Nephron (organoid): ENCODE measurements at regions not wholly inside any gene's neighbourhood (a gene's known extent, or its start where the extent isn't known, plus 50 kb on each side); places are given as distances from the start of the nearest gene placed in this dataset.

Experiments
- H3K27ac Mint-ChIP-seq, 3 experiments: 2 replicates each; pipeline ENCODE4 v1.8.0; 2020; ENCODE audit warnings: mixed read lengths in 3 of 3, mild to moderate bottlenecking in 2 of 3, moderate library complexity in 1 of 3
- H3K27me3 Mint-ChIP-seq: 2 replicates; pipeline ENCODE4 v1.8.0; 2021; ENCODE audit warnings: low read depth, mild to moderate bottlenecking, moderate library complexity, mixed read lengths
- H3K36me3 Mint-ChIP-seq: 2 replicates; pipeline ENCODE4 v1.8.0; 2020; ENCODE audit warnings: low read depth, mixed read lengths
- H3K4me1 Mint-ChIP-seq: 2 replicates; pipeline ENCODE4 v1.8.0; 2020; ENCODE audit warnings: mixed read lengths
- H3K4me3 Mint-ChIP-seq, 3 experiments: 2 replicates each; pipeline ENCODE4 v1.8.0; 2020; ENCODE audit warnings: mild to moderate bottlenecking in 3 of 3, mixed read lengths in 3 of 3, moderate library complexity in 2 of 3
- H3K9me3 Mint-ChIP-seq: 2 replicates; pipeline ENCODE4 v1.8.0; 2020; ENCODE audit warnings: mixed read lengths
- TF ChIP-seq, protein P1 (sequence below), 3 experiments: fragments of 200-600 bp; sonication (generic); IDR thresholded peaks; one replicate each; pipeline ENCODE4 v1.5.0; 2021; ENCODE audit warnings: antibody characterized with exemption in 3 of 3; ENCODE audit not compliant: unreplicated experiment in 3 of 3

DNA sequence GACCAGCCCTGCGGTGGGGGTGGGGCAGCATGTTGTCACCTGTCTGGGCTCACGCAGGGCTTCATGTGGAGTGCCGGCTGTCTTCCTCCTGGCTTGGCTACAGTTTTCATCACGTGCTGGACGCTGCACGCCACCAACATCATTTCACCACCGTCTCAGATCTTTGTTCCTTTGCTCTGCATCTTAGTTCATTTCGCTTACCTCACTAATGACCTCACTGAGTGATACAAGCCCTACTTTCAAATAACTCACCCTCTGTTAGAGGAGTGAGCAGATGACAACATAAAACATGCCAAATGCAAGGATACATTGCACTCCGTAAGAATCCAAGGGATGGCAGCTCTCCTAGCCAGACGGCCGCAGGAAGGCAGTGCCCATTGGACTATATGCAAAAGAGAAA lies 527.5 kb downstream of the GALR1 start:
- no peaks in the 10 kb centered on the region for H3K36me3 Mint-ChIP-seq
- H3K9me3 Mint-ChIP-seq, result no peaks in the 10 kb centered on the region
- TF ChIP-seq, protein P1, sequence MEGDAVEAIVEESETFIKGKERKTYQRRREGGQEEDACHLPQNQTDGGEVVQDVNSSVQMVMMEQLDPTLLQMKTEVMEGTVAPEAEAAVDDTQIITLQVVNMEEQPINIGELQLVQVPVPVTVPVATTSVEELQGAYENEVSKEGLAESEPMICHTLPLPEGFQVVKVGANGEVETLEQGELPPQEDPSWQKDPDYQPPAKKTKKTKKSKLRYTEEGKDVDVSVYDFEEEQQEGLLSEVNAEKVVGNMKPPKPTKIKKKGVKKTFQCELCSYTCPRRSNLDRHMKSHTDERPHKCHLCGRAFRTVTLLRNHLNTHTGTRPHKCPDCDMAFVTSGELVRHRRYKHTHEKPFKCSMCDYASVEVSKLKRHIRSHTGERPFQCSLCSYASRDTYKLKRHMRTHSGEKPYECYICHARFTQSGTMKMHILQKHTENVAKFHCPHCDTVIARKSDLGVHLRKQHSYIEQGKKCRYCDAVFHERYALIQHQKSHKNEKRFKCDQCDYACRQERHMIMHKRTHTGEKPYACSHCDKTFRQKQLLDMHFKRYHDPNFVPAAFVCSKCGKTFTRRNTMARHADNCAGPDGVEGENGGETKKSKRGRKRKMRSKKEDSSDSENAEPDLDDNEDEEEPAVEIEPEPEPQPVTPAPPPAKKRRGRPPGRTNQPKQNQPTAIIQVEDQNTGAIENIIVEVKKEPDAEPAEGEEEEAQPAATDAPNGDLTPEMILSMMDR (IDR thresholded peaks at IDR 0.05; ENCODE audit: unreplicated experiment in 3 of 3), result no peak
- H3K4me3 Mint-ChIP-seq, result no peak overlapping the region
- no peaks in the 10 kb centered on the region for H3K4me1 Mint-ChIP-seq
- H3K27me3 Mint-ChIP-seq, result no peaks in the 10 kb centered on the region
- no peak overlapping the region for H3K27ac Mint-ChIP-seq

DNA sequence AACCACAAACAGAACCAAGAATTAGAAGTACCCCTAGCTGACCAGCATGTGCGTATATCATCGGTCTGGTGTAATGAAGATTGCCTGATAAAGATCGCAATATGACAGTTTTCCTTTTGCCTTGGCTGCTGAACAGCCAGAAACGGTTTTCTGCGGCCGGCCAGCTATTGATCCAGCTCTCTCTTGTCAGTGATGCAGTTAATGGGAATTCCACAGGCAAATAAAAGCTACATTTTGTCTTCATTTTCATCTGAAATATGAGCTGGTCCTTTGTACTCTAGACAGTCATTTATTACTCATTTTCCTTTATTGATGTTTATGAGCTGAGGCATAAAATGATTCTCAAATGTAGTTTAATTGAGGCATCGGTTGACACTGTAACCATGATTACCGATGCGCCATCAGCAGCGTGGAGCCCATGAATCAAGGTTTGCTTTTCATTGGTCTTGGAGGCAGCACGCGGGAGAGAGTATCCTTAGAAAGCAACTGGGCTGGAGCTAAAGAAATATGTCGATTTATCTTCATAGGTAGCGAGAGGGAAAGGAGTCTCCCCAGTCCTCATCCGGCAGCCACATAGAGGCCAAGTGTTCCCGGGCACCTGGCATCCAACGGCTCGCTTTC lies 535.2 kb downstream of the GALR1 start:
- TF ChIP-seq, protein P1 (IDR thresholded peaks at IDR 0.05; ENCODE audit: unreplicated experiment in 3 of 3), result no peak
- H3K4me1 Mint-ChIP-seq, result no peaks in the 10 kb centered on the region

DNA sequence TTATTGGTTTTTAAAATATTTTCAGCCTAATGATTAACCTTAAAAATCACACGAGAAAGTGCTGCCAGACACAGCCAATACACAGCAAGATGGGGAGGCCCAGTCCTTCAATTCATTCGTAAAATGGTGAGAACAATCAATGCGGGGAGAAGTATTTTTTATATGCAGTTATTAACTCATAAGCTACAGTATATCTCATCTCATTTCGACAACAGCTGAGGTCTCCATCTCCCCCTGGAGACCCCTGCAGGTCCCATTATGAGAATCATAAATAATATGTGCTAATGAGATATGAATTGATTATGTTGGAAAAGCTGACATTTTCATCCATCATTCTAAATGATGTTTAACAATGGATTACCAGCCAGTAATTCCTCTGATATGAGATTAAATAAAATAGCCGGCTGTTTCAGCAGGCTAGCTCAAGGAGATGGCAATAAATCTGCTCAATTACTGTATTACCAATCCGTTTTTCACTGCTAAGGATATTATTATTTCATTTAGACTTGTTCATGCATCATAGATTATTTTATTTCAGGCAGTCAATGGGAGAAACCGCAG lies 535.8 kb downstream of the GALR1 start:
- Mint-ChIP-seq H3K4me3 (no peak overlapping the region), H3K9me3 (no peaks in the 10 kb centered on the region), H3K36me3 (no peaks in the 10 kb centered on the region), H3K27ac (no peak overlapping the region), H3K27me3 (no peaks in the 10 kb centered on the region), H3K4me1 (no peaks in the 10 kb centered on the region)
- TF ChIP-seq, protein P1 (IDR thresholded peaks at IDR 0.05; ENCODE audit: unreplicated experiment in 3 of 3), result no peak

More for the DNA sequence above, 535.2 kb downstream of the GALR1 start:
- Mint-ChIP-seq H3K27ac (no peak overlapping the region), H3K9me3 (no peaks in the 10 kb centered on the region), H3K4me3 (no peak overlapping the region), H3K27me3 (no peaks in the 10 kb centered on the region), H3K36me3 (no peaks in the 10 kb centered on the region)

DNA sequence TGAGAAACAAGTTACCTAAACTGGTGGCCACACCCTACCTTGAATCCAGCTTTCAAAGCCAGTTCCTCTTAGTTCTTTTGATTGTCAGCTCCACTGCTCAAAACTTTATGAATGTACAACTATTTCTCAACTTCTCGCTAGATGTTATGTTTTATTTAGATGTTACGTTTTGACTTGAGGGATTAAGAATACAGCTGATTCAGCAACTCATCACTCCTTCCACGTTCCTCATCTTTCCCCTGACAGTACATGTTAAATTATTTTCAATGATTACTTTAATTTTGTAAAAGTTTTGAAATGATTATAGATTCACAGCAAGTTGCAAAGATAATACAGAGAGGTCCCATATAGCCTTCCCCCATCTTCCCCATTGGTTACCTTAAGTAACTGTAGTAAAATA lies 553.4 kb downstream of the GALR1 start:
- no peaks in the 10 kb centered on the region for H3K4me1 Mint-ChIP-seq
- H3K36me3 Mint-ChIP-seq, result no peaks in the 10 kb centered on the region
- peaks cover 7% of the 10 kb centered on the region for H3K9me3 Mint-ChIP-seq
- no peak overlapping the region for H3K27ac Mint-ChIP-seq
- TF ChIP-seq, protein P1 (IDR thresholded peaks at IDR 0.05; ENCODE audit: unreplicated experiment in 3 of 3), result no peak
- no peak overlapping the region for H3K4me3 Mint-ChIP-seq
- peaks cover 16% of the 10 kb centered on the region for H3K27me3 Mint-ChIP-seq

DNA sequence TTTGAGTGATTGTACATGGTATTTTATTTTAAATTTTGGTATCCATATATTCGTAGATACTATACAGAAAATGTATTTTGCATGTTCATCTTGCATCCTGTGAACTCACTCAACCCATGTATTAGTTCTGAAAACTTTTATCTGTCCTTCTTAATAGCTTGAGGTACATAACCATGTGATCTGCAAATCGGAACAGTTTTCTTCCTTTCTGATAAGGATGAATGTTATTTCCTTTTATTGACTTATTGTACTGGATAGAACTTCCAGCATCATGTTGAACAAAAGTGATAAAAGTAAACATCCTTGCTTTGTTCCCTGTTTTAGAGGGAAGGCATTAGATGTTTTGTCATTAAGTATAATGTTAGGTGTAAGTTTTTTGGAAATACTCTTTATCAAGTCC lies 554.7 kb downstream of the GALR1 start:
- peaks cover 10% of the 10 kb centered on the region for H3K27me3 Mint-ChIP-seq
- TF ChIP-seq, protein P1 (IDR thresholded peaks at IDR 0.05; ENCODE audit: unreplicated experiment in 3 of 3), result no peak
- H3K4me1 Mint-ChIP-seq, result no peaks in the 10 kb centered on the region
- no peak overlapping the region for H3K27ac Mint-ChIP-seq
- H3K4me3 Mint-ChIP-seq, result no peak overlapping the region
- no peaks in the 10 kb centered on the region for H3K36me3 Mint-ChIP-seq
- peaks cover 4% of the 10 kb centered on the region for H3K9me3 Mint-ChIP-seq

DNA sequence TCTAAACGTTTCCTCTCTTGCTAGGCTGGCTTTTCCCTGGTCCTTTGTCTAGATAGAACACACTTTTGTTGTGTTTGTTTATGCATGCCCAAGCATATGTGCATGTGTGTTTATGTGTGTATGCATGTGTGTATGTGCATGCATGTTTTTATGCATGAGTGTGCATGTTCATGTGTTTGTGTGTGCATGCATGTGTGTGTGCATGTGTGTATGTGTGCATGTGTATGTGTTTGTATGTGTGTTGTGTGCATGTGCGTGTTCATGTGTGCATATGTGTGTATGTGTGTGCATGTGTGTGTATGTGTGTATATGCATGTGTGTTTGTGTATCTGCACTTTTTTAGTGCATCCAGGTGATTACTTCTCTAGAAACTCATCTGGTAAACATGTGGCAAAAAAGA lies 558.0 kb downstream of the GALR1 start:
- TF ChIP-seq, protein P1 (IDR thresholded peaks at IDR 0.05; ENCODE audit: unreplicated experiment in 3 of 3), result no peak
- Mint-ChIP-seq H3K27ac (no peak overlapping the region), H3K9me3 (peaks cover 4% of the 10 kb centered on the region), H3K4me1 (no peaks in the 10 kb centered on the region), H3K27me3 (peaks cover 13% of the 10 kb centered on the region), H3K36me3 (no peaks in the 10 kb centered on the region), H3K4me3 (no peak overlapping the region)
